GM18505 (cell line): ENCODE measurements at regions not wholly inside any gene's neighbourhood (a gene's known extent, or its start where the extent isn't known, plus 50 kb on each side); places are given as distances from the start of the nearest gene placed in this dataset.

Experiments used
- ATAC-seq: cut with Tn5 transposase; IDR thresholded peaks from one replicate; pipeline ENCODE4 v1.9.1; 2021; ENCODE audit not compliant: unreplicated experiment
- POLR2A ChIP-seq: IDR thresholded peaks from 4 replicates; pipeline ENCODE4 v1.6.1; 2011; ENCODE audit warnings: borderline replicate concordance; ENCODE audit not compliant: insufficient read depth, insufficient read length; ENCODE audit errors: extremely low read depth

DNA sequence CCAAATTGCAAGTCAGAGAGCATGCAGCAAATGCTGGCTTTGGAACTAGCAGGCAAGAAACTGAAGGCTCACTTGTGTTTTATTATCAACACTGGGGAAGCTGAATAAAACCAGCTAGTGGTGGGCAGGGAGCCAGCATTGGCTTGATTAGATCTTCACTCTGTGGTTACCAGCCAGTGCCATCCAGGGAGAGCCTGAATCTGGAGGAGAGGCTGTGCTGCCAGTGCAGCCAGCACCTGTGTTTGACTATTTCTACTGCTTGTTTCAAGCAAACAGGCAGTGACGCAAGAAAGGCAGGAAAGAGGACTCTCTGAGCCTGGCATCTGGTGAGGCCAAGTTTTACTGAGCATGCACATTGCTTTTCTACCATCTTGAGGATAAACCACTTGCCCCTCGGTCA lies 247.0 kb downstream of the PHLDA1 start:
- ATAC-seq: no peak
- no peak for TF ChIP-seq POLR2A

DNA sequence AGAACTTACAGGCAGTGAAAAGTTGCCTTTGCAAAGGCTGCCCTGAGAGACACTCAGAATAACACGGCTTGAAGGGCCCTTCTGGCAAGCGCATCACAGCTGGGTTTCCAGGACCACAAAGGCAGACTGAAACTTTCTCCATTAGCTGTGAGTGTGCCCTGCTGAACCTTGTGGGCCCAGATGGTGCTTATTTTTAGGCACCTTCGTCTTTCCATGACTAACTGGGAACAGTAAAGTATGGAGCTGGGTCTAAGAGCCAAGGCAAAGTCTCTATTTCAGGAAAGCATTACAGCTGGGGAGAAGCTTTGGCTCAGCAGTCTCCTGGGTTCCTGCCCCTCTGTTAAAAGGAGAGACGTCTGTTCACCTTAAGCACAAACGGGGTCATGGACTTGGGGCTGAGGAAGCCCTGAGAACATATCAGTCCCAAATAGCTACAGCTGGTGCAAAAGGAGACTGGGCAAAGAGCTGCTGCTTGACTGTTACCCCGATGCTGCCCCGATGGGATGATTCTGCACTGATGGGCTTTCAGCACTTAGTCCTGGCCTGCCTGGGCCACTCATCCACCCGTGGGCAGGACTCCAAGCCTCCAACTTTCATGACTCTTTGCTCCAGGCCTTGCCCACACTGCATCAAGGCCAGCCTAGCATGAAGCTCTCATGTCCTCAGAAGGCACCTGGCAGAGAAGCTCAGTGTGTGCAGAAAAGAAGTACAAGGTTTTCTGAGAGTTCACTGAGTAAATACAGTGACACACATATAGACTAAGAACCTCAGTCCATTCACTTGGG lies 248.3 kb downstream of the PHLDA1 start:
- no peak for TF ChIP-seq POLR2A
- ATAC-seq: no peak

DNA sequence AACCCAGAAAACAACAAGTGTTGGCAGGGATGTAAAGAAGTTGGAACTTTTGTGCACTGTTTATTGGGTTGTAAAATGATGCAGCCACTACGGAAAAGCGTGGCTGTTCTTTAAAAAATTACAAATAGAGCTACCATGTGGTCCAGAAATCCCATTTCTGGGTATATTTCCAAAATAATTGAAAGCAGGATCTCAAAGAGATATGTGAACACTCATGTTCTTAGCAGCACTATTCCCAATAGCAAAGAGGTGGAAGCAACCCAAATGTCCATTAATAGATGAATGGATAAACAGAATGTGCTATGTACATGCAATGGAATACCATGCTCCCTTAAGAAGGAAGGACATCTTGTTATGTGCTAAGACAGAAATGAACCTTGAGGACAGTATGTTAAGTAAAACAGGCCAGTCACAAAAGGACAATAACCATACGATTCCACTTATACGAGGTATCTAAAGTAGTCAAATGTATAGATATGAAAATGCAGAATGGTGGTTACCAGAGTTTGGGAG lies 249.5 kb downstream of the PHLDA1 start:
- TF ChIP-seq POLR2A: no peak
- no peak for ATAC-seq

DNA sequence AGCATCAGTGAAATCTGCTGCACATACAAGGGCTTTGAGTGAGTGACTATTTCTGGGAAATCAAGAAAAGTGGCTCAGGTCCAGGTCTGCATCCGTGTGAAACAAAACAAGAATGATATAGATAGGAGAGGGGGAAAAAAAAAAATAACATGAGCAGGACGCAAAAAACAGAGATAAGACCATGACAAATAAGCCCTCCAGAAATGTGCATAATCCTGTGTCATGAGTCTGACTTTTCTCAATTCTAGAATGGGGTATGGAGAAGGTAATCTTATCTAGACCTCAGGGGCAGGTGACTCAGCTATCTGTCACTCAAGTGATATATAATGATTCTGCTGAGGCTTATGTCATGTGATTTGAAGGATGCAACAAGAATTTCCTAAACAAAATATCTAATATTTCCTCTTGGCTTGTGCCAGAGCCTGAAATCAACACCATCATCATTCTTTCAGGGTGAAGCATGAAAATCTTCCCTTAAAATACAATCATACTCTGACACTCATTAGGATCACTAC lies 250.0 kb downstream of the PHLDA1 start:
- TF ChIP-seq POLR2A: no peak
- no peak for ATAC-seq

DNA sequence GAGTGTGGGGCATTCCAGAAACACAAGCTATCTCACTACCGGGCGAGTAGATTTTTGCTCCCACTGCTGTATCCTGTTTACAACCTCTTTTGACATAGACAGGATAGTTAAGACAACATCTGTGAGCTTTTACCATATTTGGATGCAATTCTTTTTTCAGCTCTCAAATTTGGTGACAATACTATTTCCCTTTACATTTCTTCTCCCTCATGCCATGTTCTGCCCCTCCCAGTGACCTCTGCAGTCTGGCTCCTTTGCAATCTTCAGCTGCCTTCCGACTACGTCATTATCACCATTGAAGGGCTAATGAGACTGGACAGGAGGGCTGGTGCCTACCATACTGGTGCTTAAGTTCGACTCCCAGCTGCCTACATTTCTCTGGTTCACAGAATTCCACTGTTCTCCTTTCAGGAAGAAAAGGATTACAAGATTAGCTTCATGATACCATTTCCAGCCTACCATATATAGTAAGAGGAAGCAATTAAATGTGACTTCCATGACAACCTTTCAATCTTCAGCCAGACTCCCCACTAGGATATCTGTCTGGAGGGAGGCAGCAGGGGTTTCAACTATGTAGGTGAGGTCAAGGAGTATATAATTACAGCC lies 251.6 kb downstream of the PHLDA1 start:
- TF ChIP-seq POLR2A: no peak
- ATAC-seq: no peak

DNA sequence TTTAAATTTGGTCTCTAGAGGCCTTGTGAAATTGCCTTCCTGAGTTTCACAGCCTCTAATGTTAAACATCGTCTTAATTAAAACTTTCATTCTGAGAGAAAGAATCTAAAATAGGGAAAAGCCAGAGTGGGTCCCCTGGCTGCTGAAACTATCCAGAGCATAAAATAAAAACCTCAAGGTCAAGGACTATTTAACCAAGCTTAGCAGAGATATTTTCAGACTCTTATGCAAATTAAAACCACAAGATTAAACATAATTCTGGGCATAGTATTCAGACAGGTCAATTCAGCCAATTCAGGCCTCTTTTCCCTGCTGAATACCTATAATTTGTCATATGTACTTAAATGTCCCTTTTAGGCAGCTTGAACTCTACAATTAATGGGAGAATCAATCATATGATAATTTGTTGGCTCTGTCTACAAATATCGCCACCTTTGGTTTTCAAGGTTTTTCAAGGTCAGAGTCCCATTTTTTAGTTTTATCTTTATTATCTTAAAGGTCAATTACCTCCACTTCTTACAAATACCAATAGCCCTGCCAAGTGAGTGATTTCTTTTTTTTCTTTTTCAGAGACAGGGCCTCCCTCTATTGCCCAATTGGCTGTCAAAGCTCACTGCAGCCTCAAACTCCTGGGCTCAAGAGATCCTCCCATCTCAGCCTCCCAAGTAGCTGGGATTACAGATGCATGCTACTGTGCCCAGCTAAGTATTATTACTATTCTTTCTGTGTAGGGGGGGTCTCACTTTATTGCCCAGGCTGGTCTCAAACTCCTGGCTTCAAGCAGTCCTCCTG lies 257.1 kb downstream of the PHLDA1 start:
- TF ChIP-seq POLR2A: no peak
- no peak for ATAC-seq

DNA sequence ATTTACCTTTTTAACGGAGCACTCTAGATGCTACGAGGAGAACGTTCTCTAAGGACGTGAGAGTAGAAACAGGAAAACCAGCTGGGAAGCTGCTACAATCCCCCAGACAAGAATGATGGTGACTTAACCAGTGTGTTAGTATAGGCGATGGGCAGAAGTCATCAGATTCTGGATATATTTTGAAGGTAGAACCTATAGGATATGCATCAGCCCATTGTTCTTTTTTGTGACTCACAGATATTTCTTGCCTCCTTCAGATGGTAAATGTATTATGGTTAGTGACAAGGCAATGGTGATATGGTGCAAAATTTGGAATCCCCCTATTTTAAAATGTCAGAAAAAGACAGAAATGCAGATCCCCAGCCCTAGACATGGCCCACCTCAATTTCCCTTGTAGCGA lies 258.2 kb downstream of the PHLDA1 start:
- TF ChIP-seq POLR2A: no peak
- no peak for ATAC-seq

DNA sequence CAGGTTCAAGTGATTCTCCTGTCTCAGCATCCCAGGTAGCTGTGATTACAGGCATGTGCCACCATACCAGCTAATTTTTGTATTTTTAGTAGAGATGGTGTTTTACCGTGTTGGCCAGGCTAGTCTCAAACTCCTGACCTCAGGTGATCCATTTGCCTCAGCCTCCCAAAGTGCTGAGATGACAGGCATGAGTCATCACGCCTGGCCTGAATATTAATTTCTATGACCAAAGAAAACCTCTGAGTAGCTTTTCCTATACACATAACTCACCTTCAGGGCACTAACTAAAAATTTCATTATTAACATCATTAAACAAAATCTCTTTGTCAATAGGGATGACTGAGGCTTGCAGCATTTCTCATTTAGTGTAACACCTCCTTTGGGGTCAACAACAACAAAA lies 259.6 kb upstream of the KRR1 start:
- no peak for ATAC-seq
- TF ChIP-seq POLR2A: no peak

DNA sequence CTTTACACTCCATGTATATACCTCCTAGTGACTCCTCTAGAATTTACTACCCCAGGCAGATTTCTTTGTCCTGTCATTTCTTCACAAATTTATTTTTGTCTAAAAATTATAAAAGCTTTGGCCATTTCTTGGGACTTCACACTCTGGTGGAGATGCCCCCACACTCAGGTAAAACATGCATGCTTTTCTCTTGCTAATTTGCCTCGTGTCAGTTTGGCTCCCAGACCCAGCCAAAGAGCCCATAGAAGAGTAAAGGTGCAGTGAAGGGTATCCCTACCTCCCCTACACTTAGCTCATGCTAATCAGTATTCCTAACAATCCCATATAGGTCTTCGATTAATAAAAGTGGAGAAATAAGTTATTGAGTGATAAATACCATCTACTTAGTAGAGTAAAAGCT lies 256.5 kb upstream of the KRR1 start:
- ATAC-seq: no peak
- no peak for TF ChIP-seq POLR2A

DNA sequence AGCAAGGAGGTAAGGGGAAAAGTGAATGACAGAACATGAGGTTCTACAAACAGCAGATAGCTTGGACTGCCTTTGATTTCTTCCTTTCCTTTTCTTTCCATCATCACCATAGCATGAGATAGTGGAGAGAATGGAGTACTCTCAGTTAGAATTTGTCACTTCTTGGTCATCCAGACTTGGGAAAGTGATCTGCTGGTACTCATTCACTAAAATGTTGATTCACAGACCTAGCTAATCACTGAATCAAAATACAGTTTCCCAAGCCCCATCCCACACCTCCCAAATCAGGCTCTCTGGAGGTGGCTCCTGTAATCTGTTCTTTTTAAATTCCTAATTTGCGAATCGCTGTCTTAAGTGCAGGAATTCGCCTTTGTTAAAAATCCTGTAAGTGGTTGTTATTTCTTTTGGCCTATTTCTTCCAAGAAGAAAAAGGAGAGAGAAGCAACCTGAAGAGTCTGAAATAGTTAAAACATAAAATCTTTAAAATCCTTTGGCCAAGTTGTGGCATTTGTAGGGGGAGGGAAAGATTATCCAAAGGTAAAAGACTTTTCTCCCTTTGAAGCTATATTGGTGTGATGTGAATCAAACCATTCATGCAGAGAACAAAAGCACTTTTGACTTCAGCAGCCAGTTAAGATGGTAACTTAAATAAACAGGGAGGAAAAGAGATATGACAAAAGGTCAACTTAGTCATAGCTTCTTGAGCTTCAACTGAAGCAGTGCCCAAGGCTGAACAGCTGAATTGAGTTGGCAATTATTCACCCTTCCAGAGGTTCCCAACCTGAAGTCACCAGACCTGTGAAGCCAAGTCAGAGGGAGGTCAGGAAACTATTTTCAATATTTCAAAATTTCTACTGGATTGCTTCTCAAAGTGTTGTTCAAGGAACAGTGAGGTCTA lies 255.1 kb upstream of the KRR1 start:
- no peak for ATAC-seq
- no peak for TF ChIP-seq POLR2A

DNA sequence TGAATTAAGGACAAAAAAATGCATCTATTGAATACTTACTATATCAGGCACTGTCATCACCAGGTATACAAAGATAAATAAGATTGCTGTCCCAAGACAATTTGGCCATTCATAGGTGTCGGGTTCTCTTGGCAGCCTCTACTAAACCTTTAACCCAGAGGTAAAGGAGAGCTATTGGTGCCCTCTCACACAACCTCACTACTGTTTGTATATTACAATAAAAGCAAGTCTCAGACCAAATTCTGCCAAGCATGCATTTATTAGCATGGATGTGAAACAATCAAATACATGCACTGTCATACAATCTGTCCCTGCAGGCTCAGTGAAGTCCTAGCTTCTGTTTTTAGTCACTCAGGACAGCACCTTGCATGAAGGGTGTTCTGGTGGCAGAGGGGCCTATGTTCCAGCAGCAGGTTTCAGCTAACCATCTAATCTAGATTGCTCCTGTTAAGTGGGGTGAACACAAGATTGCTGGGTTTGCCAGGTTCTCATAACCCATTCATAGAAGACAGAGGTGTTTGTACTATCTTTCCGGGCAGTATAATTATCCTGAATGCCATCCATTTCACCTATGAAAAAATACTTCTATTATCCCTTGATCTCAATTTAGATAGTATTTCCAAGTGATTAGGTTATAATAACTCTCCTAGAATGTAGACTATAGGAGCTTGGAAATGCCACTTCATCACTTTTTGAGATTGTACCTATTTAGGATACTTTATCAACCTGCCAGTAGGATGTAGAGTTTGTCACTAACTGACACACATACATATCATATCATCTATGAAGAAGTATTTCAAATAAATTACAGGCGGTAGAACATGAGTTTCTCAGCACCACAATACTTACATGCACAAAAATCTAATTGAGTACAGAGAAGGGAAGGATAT lies 254.0 kb upstream of the KRR1 start:
- TF ChIP-seq POLR2A: no peak
- ATAC-seq: no peak
